ENCODE measurements at regions not wholly inside any gene's neighbourhood (a gene's known extent, or its start where the extent isn't known, plus 50 kb on each side); places are given as distances from the start of the nearest gene placed in this dataset.
"Not testable (repeated sequence)": the region's sequence is repeated elsewhere in the genome, so short reads cannot be mapped to it uniquely, and the experiment has no call there.

DNA sequence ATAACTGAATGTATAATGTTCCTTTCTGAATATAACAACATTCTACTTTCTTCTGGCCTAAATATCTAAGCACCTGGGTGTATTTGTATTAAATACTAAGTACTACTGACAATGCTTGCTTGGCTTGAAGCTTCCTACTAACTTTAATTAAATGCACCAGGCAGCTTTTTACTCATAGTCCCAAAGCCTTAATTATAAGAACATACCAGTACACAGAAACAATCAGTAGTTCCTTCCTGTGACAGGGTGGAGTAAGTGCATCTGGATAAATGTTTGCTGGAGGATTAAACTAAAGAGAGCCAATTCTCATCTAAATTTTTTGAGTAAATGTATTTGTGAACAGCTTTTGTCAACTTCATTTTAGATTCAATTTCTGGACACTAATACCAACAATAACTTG lies 558.6 kb upstream of the SEMA6A start:
- TF ChIP-seq, protein P1, sequence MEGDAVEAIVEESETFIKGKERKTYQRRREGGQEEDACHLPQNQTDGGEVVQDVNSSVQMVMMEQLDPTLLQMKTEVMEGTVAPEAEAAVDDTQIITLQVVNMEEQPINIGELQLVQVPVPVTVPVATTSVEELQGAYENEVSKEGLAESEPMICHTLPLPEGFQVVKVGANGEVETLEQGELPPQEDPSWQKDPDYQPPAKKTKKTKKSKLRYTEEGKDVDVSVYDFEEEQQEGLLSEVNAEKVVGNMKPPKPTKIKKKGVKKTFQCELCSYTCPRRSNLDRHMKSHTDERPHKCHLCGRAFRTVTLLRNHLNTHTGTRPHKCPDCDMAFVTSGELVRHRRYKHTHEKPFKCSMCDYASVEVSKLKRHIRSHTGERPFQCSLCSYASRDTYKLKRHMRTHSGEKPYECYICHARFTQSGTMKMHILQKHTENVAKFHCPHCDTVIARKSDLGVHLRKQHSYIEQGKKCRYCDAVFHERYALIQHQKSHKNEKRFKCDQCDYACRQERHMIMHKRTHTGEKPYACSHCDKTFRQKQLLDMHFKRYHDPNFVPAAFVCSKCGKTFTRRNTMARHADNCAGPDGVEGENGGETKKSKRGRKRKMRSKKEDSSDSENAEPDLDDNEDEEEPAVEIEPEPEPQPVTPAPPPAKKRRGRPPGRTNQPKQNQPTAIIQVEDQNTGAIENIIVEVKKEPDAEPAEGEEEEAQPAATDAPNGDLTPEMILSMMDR (IDR thresholded peaks at IDR 0.05; ENCODE audit: insufficient read depth, low read length, severe bottlenecking): no peak
- FAIRE-seq (no peak), DNase-seq (ENCODE audit: low read depth) (no peak)
- H3K27me3 ChIP-seq (ENCODE audit: control insufficient read depth, insufficient read depth, low read length): no peaks in the 10 kb centered on the region
- no peak overlapping the region for H3K4me3 ChIP-seq (ENCODE audit: low read depth, low read length)
- no peaks in the 10 kb centered on the region for H3K36me3 ChIP-seq (ENCODE audit: control insufficient read depth, insufficient read depth, low read length)

DNA sequence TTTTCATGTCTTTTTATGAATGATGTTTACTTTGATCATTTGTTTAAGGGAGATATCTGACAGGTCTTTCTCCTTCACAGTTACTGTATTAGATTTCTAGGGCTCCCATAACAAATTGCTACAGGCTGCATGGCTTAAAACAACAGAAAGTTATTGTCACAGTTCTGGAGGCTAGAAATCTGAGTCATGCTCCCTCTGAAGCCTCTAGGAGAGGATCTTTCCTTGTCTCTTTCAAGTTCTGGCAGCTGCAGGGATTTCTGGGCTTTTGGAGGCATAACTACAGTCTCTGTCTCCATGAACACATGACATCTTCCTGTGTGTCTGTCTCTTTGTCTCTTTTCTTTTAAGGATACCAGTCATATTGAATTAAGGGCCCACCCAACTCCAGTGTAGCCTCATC lies 557.3 kb upstream of the SEMA6A start:
- FAIRE-seq (no peak), DNase-seq (ENCODE audit: low read depth) (peak; percentile 50)
- Histone ChIP-seq H3K36me3 (ENCODE audit: control insufficient read depth, insufficient read depth, low read length) (no peaks in the 10 kb centered on the region), H3K4me3 (ENCODE audit: low read depth, low read length) (no peak overlapping the region), H3K27me3 (ENCODE audit: control insufficient read depth, insufficient read depth, low read length) (no peaks in the 10 kb centered on the region)
- TF ChIP-seq, protein P1 (IDR thresholded peaks at IDR 0.05; ENCODE audit: insufficient read depth, low read length, severe bottlenecking): no peak

DNA sequence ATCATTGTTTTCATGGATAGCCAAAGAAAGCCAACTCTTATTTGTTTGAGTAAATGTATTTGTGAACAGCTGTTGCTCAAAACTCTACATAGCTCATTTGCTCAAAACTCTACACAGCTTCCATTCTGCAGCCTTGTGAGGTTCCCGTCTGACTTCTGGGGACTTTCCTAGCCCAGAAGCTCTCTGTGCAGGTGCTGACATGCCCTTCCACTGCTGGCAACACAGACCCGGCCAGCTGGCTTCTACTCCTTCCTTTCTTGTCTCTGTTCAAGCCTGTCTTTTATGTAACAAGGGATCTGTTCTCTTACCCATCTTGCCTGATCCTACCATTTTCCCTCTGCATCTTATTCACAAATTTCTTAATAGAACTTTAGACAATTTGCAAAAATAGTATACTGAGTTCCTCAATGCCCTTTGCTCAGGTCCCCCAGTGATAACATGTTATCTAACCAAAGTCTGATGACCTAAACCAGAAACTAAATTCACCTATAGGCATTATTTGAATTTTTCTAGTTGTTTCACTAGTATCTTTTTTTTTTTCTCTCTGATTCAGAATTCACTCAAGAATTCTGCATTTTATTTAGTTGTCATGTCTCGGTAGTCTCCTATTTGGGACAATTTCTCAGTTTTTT lies 556.5 kb upstream of the SEMA6A start:
- no peak overlapping the region for H3K4me3 ChIP-seq (ENCODE audit: low read depth, low read length)
- H3K36me3 ChIP-seq (ENCODE audit: control insufficient read depth, insufficient read depth, low read length): no peaks in the 10 kb centered on the region
- TF ChIP-seq, protein P1 (IDR thresholded peaks at IDR 0.05; ENCODE audit: insufficient read depth, low read length, severe bottlenecking): no peak
- DNase-seq (ENCODE audit: low read depth) (peak; percentile 86), FAIRE-seq (no peak)
- no peaks in the 10 kb centered on the region for H3K27me3 ChIP-seq (ENCODE audit: control insufficient read depth, insufficient read depth, low read length)

DNA sequence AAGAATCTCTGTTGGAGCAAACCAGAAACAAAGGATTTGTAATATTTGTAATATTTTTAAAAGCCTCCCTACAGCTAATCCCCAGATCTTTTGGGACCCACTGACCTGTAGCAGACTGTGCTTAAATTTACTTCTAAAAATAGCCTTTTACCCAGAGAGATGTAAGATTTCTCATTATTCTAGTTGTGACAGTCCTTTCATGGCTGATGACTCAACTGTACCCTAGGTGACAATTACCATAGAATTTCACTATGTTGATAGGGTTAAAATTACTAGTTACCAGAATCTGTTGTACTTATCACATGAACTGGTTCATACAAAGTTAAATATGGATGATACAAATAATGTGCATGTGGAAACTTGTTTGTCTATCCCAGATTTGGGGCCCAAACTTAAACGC lies 543.9 kb upstream of the SEMA6A start:
- DNase-seq (ENCODE audit: low read depth) (no peak), FAIRE-seq (no peak)
- H3K36me3 ChIP-seq (ENCODE audit: control insufficient read depth, insufficient read depth, low read length): no peaks in the 10 kb centered on the region
- no peak overlapping the region for H3K4me3 ChIP-seq (ENCODE audit: low read depth, low read length)
- H3K27me3 ChIP-seq (ENCODE audit: control insufficient read depth, insufficient read depth, low read length): no peaks in the 10 kb centered on the region
- TF ChIP-seq, protein P1 (IDR thresholded peaks at IDR 0.05; ENCODE audit: insufficient read depth, low read length, severe bottlenecking): no peak

DNA sequence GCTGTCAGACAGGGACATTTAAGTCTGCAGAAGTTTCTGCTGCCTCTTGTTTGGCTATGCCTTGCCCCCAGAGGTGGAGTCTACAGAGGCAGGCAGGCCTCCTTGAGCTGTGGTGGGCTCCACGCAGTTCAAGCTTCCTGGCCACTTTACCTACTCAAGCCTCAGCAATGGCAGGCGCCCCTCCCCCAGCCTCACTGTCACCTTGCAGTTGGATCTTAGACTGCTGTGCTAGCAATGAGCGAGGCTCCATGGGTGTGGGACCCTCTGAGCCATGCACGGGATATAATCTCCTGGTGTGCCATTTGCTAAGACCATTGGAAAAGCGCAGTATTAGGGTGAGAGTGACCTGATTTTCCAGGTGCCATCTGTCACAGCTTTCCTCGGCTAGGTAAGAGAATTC lies 542.7 kb upstream of the SEMA6A start:
- DNase-seq (ENCODE audit: low read depth); H3K4me3 ChIP-seq (ENCODE audit: low read depth, low read length); H3K27me3 ChIP-seq (ENCODE audit: control insufficient read depth, insufficient read depth, low read length); FAIRE-seq; H3K36me3 ChIP-seq (ENCODE audit: control insufficient read depth, insufficient read depth, low read length): not testable (repeated sequence)

DNA sequence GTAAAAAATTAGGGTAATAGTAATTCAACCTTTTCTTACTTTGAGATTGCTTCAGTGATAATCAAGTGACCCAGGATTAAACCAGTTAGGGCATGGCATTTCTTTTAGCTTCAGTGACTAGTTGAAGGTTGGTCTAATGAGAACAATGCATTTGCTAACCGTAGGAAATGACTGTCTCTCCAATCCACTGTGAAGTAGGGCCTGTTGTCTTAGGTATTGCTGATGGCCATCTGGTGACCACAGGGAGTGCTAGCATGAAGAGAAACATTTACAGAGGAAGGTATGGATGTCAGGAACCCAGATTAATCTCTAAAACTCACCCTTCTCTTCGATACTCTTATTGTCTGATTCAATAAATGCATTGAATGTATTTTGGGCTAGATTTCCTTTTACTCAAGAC lies 535.9 kb upstream of the SEMA6A start:
- DNase-seq (ENCODE audit: low read depth): no peak
- FAIRE-seq: no peak
- Histone ChIP-seq H3K36me3 (ENCODE audit: control insufficient read depth, insufficient read depth, low read length) (no peaks in the 10 kb centered on the region), H3K4me3 (ENCODE audit: low read depth, low read length) (no peak overlapping the region), H3K27me3 (ENCODE audit: control insufficient read depth, insufficient read depth, low read length) (no peaks in the 10 kb centered on the region)
- TF ChIP-seq, protein P1 (IDR thresholded peaks at IDR 0.05; ENCODE audit: insufficient read depth, low read length, severe bottlenecking): no peak

All from bronchial epithelial cell (primary cell).